GM12864 (cell line): ENCODE measurements at regions not wholly inside any gene's neighbourhood (a gene's known extent, or its start where the extent isn't known, plus 50 kb on each side); places are given as distances from the start of the nearest gene placed in this dataset.

Experiments
- DNase-seq: peaks from one replicate; pipeline ENCODE4 v3.0.0-alpha.2; 2011; ENCODE audit warnings: low read depth
- H3K4me3 ChIP-seq: 2 replicates; pipeline ENCODE4 v1.5.1; 2011; ENCODE audit warnings: mild to moderate bottlenecking, low read depth, low read length, control low read depth
- CTCF ChIP-seq: IDR thresholded peaks from 2 replicates; pipeline ENCODE4 v1.5.1; 2011; ENCODE audit warnings: low read depth, mild to moderate bottlenecking, moderate library complexity, low read length, control low read depth, inconsistent platforms; ENCODE audit errors: missing control alignments

- H3K4me3 ChIP-seq = no peak overlapping the region
- no peak for DNase-seq
- no peak for TF ChIP-seq CTCF
These were observed 433.4 kb upstream of the MAF start for GRCh38 chr16:80033783-80034468.

- no peak overlapping the region for H3K4me3 ChIP-seq
- no peak for TF ChIP-seq CTCF
- no peak for DNase-seq
These were observed 429.4 kb upstream of the MAF start for GRCh38 chr16:80029761-80030481.

- DNase-seq = no peak
These were observed 428.8 kb upstream of the MAF start for GRCh38 chr16:80029381-80029630.

GRCh38 chr16:80028581-80029380, 428.2 kb upstream of the MAF start:
- DNase-seq = no peak
- TF ChIP-seq CTCF = no peak
- H3K4me3 ChIP-seq = no peak overlapping the region

More at GRCh38 chr16:80029381-80029630, 428.8 kb upstream of the MAF start:
- H3K4me3 ChIP-seq = no peak overlapping the region
- no peak for TF ChIP-seq CTCF

GRCh38 chr16:80027007-80027965, 426.7 kb upstream of the MAF start:
- no peak for TF ChIP-seq CTCF
- no peak for DNase-seq
- H3K4me3 ChIP-seq = no peak overlapping the region

- TF ChIP-seq CTCF = no peak
- DNase-seq = no peak
These were observed 424.7 kb upstream of the MAF start for GRCh38 chr16:80025236-80025635.

More at GRCh38 chr16:80025236-80025635, 424.7 kb upstream of the MAF start:
- H3K4me3 ChIP-seq = no peak overlapping the region
